ELR (cell line): ENCODE measurements at regions not wholly inside any gene's neighbourhood (a gene's known extent, or its start where the extent isn't known, plus 50 kb on each side); places are given as distances from the start of the nearest gene placed in this dataset.
"Not testable (repeated sequence)": the region's sequence is repeated elsewhere in the genome, so short reads cannot be mapped to it uniquely, and the experiment has no call there.

Experiments used
- DNase-seq: peaks from one replicate; pipeline ENCODE4 v3.0.0-alpha.2; 2015; ENCODE audit warnings: low read depth

- no peak for DNase-seq
These were observed 389.7 kb downstream of the RAP2B start for GRCh38 chr3:153551536-153552285.

- DNase-seq, result no peak
These were observed 391.0 kb downstream of the RAP2B start for GRCh38 chr3:153552887-153553604.

- DNase-seq, result no peak
These were observed 391.5 kb downstream of the RAP2B start for GRCh38 chr3:153553605-153553945.

GRCh38 chr3:153555919-153556318 is 393.9 kb downstream of the RAP2B start:
- no peak for DNase-seq

- not testable (repeated sequence) for DNase-seq
These were observed 397.3 kb downstream of the RAP2B start for GRCh38 chr3:153559366-153559765.

- no peak for DNase-seq
These were observed 405.0 kb downstream of the RAP2B start for GRCh38 chr3:153567011-153567410.

- DNase-seq, result no peak
These were observed 405.5 kb downstream of the RAP2B start for GRCh38 chr3:153567556-153567955.

GRCh38 chr3:153570481-153570880 is 408.5 kb downstream of the RAP2B start:
- not testable (repeated sequence) for DNase-seq

GRCh38 chr3:153572165-153572564 is 410.1 kb downstream of the RAP2B start:
- DNase-seq, result no peak

GRCh38 chr3:153572654-153573053 is 410.6 kb downstream of the RAP2B start:
- no peak for DNase-seq

GRCh38 chr3:153573481-153573880 is 411.5 kb downstream of the RAP2B start:
- no peak for DNase-seq

GRCh38 chr3:153574445-153574844 is 412.4 kb downstream of the RAP2B start:
- DNase-seq, result no peak

- DNase-seq, result no peak
These were observed 415.2 kb downstream of the RAP2B start for GRCh38 chr3:153577059-153577736.

GRCh38 chr3:153578046-153578445 is 416.0 kb downstream of the RAP2B start:
- no peak for DNase-seq

- no peak for DNase-seq
These were observed 428.0 kb downstream of the RAP2B start for GRCh38 chr3:153590051-153590450.

GRCh38 chr3:153591561-153592245 is 429.7 kb downstream of the RAP2B start:
- peak; percentile 24 for DNase-seq

- peak; percentile 59 for DNase-seq
These were observed 433.3 kb downstream of the RAP2B start for GRCh38 chr3:153595186-153595815.

- no peak for DNase-seq
These were observed 434.4 kb downstream of the RAP2B start for GRCh38 chr3:153596401-153596800.

GRCh38 chr3:153599685-153600084 is 437.7 kb downstream of the RAP2B start:
- DNase-seq, result peak; percentile 84

- DNase-seq, result no peak
These were observed 438.9 kb downstream of the RAP2B start for GRCh38 chr3:153600896-153601295.

- no peak for DNase-seq
These were observed 439.4 kb downstream of the RAP2B start for GRCh38 chr3:153601374-153601853.

- no peak for DNase-seq
These were observed 440.8 kb downstream of the RAP2B start for GRCh38 chr3:153602801-153603200.
